Activated CD4-positive, alpha-beta T cell treated with anti-CD3 and anti-CD28 coated beads for 4 hours (primary cell): ENCODE measurements at regions not wholly inside any gene's neighbourhood (a gene's known extent, or its start where the extent isn't known, plus 50 kb on each side); places are given as distances from the start of the nearest gene placed in this dataset.

Source experiments
- DNase-seq, 2 donors: peaks; one replicate each; pipeline ENCODE4 v3.0.0-alpha.2; 2020

- DNase-seq, result no peak
These were observed 311.8 kb upstream of the MMS22L start for GRCh38 chr6:97594844-97595243.

- no peak for DNase-seq
These were observed 338.1 kb upstream of the MMS22L start for GRCh38 chr6:97621111-97621510.

- DNase-seq, result no peak
These were observed 343.8 kb upstream of the MMS22L start for GRCh38 chr6:97626671-97627441.

DNA sequence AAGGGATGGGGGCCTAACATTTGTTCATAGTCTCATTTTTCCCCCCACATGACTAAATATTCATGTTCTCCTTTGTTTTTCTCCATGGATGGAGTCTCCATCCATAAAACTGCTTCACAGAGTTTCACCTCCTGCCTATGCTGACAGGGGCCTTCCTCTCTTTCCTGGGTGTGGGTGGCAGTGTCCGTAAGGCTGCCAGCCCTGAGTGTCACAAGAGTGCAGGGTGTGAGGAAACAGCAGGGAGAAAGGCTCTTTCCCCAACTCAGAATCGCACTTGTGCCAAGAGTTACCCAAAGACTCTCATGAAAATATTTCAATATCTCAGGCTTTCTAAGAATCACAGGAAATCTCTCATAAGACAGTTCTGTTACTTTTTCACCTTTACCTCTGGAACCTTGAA is 346.2 kb upstream of the MMS22L start:
- DNase-seq, result no peak

GRCh38 chr6:97630604-97631003 is 347.6 kb upstream of the MMS22L start:
- no peak for DNase-seq

GRCh38 chr6:97632341-97632740 is 349.3 kb upstream of the MMS22L start:
- DNase-seq, result no peak

- DNase-seq, result no peak
These were observed 356.7 kb upstream of the MMS22L start for GRCh38 chr6:97639702-97640101.

DNA sequence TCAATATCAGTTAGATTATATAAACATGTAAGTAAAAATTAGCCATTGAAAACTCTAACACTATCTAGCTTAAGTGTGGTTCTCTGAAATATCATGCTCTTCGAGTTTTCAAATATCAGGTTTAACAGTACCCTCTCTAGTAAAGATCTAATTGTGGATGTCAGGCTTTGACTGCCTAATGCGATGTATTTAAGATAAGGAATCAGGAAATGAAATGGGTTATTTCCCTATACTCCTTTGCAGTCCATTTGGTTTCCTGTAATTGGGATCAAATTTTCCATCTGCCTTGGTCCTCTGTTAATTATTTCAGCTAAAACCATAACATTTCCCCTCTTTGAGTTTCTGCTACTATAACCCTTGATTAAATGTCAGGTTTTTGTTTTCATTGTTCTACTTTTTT is 361.3 kb upstream of the MMS22L start:
- no peak for DNase-seq

DNA sequence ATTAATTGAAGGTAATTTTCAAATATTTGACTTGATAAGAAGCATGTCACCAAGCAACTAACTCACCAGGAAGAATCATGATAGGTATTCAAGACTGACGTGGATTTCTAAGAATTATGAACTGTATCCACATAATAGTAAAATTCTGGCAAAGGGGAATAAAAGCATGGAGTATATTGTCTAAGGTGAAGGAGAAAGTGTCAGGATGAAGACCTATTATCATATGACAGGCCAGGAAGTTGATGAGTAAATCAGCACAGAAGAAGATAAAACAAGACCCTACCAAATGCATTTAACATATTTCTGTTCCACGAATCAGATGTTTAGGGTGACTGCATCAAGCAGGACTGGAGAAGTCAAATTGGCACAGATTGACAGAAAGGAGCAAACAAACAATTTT is 362.7 kb upstream of the MMS22L start:
- no peak for DNase-seq

DNA sequence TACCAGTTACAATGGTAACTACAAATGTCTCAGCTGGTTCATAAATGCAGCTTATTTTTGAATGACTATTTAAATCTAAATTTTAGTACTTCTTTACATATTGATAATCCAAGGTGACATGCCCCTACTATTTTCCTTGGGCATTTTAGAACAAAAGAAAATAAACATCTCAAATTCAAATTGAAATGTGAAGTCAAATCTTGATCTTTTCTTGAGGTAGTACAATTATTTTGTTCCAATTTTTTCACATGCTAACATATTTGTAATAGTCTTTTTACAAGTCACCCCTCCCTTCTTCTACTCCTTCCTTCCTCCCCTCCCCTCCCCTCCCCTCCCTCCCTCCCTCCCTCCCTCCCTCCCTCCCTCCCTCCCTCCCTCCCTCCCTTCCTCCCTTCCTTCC is 370.1 kb upstream of the MMS22L start:
- no peak for DNase-seq

- no peak for DNase-seq
These were observed 370.5 kb upstream of the MMS22L start for GRCh38 chr6:97653517-97653916.

- no peak for DNase-seq
These were observed 371.7 kb upstream of the MMS22L start for GRCh38 chr6:97654674-97655073.

- no peak for DNase-seq
These were observed 373.2 kb upstream of the MMS22L start for GRCh38 chr6:97656236-97656635.

GRCh38 chr6:97656706-97657350 is 373.8 kb upstream of the MMS22L start:
- no peak for DNase-seq

GRCh38 chr6:97658090-97658489 is 375.1 kb upstream of the MMS22L start:
- DNase-seq, result no peak

GRCh38 chr6:97663252-97663651 is 380.2 kb upstream of the MMS22L start:
- no peak for DNase-seq

DNA sequence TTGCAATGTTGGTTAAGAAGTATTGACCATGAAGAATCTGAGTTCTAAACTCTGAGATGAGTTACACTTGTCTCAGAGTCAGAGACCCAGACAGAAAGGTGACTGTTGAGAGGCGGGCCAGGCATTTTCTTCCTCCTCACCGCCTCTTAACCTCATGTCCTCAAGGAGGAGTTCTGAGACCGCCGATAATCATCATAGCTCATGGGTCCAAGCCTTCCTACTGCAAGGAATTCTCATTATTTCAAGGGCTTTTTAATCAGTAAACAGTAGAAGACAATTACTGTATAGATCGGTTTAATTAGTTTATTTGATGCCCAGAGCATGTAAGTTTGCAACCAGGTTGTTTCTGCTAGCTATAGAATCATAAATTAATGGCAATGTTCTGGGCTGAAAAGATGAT is 382.4 kb upstream of the MMS22L start:
- no peak for DNase-seq

DNA sequence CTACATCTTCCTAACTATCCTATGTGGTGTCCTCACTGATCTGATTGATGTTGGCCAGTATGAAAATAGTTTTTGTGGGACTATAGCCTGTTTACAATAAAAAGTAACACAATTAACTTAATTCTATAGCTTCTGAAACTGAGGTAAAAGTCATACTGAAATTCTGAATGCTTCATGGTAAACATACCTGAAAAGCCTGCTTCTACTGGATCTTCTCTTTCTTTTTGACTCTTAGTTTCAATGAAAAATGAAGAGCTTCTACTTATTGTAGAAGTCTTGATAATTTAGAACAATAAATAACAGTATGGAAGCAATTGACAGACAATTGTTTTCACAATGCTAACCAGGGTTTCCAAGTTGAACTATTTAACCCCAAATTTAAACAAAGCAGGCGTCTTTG is 383.9 kb upstream of the MMS22L start:
- no peak for DNase-seq

GRCh38 chr6:97668716-97669115 is 385.7 kb upstream of the MMS22L start:
- DNase-seq, result no peak

GRCh38 chr6:97669191-97670031 is 386.4 kb upstream of the MMS22L start:
- DNase-seq, result no peak

- no peak for DNase-seq
These were observed 391.8 kb upstream of the MMS22L start for GRCh38 chr6:97674802-97675201.

DNA sequence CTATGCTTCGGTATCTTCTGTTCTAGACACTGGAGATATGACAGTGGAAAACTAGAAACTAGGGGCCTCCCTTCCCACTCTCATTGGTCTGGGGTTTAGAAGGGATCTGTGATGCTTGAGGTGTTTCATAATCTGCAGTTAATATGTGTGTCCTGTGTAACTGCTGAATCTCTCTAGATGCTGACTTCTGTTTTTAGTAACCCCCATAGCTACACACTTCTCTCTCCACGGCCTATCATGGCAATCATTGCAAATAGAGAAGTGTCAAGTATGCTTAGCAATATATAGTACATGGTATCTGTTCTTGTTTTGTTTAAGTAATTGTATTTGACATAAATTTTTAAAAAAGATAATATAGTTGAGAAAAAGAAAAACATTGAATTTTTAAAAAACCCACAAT is 394.6 kb upstream of the MMS22L start:
- no peak for DNase-seq

DNA sequence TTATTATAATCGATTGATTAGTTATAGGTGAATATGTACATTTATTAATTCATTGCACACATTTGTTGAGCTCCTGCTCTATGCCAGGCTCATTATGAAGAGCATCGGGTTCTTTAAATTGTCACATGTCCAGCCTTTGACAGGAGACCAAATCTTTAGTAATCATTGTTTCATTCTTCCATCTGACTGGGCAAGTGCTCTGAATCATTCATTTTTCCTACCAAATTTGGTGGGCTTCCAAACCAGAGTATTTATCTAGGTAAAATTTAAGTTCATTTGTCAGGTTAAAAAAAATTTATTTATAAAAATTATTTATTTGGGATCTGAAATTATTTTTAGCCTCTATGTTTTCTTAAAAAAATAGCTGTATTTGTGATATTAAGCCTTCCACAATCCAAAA is 404.9 kb upstream of the MMS22L start:
- no peak for DNase-seq
